ENCODE measurements at regions not wholly inside any gene's neighbourhood (a gene's known extent, or its start where the extent isn't known, plus 50 kb on each side); places are given as distances from the start of the nearest gene placed in this dataset.
"Not testable (repeated sequence)": the region's sequence is repeated elsewhere in the genome, so short reads cannot be mapped to it uniquely, and the experiment has no call there.

DNA sequence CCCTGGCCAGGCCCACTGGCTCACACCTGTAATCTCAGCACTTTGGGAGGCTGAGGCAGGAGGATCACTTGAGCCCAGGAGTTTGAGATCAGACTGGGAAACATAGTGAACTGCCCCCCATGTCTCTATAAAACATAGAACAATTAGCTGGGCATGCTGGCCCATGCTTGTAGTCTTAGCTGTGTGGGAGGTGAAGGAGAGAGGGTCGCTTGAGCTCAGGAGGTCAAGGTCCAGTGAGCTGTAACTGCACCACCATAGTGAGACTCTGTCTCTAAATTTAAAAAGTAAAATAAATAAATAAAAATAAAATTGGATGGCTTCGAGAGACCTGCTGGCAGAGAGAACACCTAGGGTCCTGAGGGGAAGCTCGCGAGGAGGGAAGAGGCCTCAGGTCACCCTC lies 69.9 kb upstream of the PARD3 start:
- 87 to 88% methylated on average over 4 of the region's 4 CpGs for WGBS, 2 donors
- no peak for DNase-seq (ENCODE audit: low spot score in 2 of 2)
- TF ChIP-seq POLR2A (IDR thresholded peaks at IDR 0.05), result no peak
- TF ChIP-seq, protein P1, sequence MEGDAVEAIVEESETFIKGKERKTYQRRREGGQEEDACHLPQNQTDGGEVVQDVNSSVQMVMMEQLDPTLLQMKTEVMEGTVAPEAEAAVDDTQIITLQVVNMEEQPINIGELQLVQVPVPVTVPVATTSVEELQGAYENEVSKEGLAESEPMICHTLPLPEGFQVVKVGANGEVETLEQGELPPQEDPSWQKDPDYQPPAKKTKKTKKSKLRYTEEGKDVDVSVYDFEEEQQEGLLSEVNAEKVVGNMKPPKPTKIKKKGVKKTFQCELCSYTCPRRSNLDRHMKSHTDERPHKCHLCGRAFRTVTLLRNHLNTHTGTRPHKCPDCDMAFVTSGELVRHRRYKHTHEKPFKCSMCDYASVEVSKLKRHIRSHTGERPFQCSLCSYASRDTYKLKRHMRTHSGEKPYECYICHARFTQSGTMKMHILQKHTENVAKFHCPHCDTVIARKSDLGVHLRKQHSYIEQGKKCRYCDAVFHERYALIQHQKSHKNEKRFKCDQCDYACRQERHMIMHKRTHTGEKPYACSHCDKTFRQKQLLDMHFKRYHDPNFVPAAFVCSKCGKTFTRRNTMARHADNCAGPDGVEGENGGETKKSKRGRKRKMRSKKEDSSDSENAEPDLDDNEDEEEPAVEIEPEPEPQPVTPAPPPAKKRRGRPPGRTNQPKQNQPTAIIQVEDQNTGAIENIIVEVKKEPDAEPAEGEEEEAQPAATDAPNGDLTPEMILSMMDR (IDR thresholded peaks at IDR 0.05), result no peak
- no peak overlapping the region for H3K4me3 ChIP-seq (ENCODE audit: low read depth, poor library complexity, severe bottlenecking)
- intact Hi-C loops (cut with DNase I; ENCODE audit: low total_unique reads), result no loop called here

DNA sequence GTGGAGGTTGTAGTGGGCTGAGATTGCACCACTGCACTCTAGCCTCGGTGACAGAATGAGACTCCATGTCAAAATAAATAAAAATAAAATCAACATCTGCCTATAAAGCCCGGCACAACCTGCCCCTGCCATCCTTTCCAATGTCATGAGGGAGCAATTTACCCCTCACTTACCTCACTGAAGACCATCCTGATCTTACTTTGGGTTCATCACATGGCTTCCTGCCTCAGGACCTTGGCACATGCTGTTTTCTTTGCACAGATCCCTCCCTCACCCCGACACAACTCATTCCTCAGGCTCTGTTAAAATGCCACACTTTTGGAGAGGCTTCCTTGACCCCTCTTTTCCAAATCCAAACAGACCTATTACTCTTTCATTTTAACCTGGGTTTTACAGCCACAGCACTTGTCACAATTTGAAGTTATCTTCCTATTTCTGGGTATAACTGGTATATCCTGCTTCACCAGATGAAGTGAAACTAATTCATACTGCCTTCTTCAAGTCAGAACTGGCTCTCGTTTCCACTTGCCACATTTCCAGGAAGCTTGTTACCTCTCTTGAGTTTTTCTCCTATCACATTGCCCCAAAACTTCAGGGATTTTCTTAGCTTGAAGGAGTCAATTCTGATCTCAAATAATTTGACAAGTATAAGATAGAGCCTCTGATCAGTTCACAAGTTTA lies 69.3 kb upstream of the PARD3 start:
- intact Hi-C loops (cut with DNase I; ENCODE audit: low total_unique reads), result no loop called here
- peak in 1 of 2 donors; percentile 74 for DNase-seq (ENCODE audit: low spot score in 2 of 2)
- WGBS, 2 donors, result 66 to 69% methylated on average over 4 of the region's 4 CpGs
- no peak overlapping the region for H3K4me3 ChIP-seq (ENCODE audit: low read depth, poor library complexity, severe bottlenecking)
- TF ChIP-seq, protein P1 (IDR thresholded peaks at IDR 0.05), result no peak
- no peak for TF ChIP-seq POLR2A (IDR thresholded peaks at IDR 0.05)

DNA sequence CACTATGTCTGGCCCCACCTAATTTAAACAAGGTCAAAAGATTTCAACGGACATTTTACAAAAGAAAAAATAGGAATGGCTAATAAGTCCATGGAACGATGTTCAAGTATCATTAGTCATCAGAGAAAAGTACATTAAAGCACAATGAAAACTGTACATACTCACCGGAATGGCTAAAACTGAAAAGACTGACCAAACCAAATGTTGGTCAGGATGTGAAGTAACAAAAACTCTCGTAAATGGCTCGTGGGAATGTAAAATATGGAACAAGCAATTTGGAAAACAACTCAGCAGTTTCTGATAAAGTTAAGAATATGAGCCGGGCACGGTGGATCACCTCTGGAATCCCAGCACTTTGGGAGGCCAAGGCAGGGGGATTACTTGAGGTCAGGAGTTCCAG lies 65.7 kb upstream of the PARD3 start:
- WGBS, 2 donors, result 93 to 94% methylated on average over 7 of the region's 7 CpGs
- intact Hi-C loops (cut with DNase I; ENCODE audit: low total_unique reads), result no loop called here
- TF ChIP-seq, protein P1 (IDR thresholded peaks at IDR 0.05), result no peak
- no peak for TF ChIP-seq POLR2A (IDR thresholded peaks at IDR 0.05)

DNA sequence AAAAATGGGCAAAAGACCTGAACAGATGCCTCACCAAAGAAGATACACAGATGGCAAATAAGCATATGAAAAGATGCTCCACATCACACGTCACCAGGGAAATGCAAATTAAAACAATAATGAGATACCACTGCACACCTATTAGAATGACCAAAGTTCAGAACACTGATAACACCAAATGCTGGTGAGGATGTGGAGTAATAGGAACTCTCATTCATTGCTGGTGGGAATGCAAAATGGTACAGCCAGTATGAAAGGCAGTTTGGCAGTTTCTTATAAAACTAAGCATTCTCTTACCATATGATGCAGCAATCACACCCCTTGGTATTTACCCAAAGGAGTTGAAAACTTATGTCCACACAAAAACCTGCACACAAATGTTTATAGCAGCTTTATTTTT lies 63.6 kb upstream of the PARD3 start:
- WGBS, 2 donors, result 83 to 84% methylated on average over 1 of the region's 1 CpG
- H3K4me3 ChIP-seq (ENCODE audit: low read depth, poor library complexity, severe bottlenecking); DNase-seq (ENCODE audit: low spot score in 2 of 2); intact Hi-C loops (cut with DNase I; ENCODE audit: low total_unique reads): not testable (repeated sequence)

More for the DNA sequence above, 65.7 kb upstream of the PARD3 start:
- no peak overlapping the region for H3K4me3 ChIP-seq (ENCODE audit: low read depth, poor library complexity, severe bottlenecking)
- no peak for DNase-seq (ENCODE audit: low spot score in 2 of 2)

DNA sequence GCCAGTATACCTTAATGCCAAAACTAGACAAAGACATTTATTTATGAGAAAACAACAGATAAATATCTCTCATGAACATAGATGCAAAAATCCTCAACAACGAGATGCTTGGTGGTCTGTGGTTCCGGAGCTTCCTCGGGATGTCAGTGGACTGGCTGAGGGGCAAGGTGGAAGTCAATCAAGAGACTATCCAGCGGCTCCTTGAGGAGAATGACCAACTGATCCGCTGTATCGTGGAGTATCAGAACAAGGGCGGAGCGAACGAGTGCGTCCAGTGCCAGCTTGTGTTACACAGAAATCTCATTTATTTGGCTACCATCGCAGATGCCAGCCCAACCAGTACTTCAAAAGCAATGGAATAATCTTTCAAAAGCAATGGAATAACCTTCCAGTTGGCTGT lies 60.0 kb upstream of the PARD3 start:
- TF ChIP-seq, protein P1 (IDR thresholded peaks at IDR 0.05), result no peak
- no peak for TF ChIP-seq POLR2A (IDR thresholded peaks at IDR 0.05)
- peak in 1 of 2 donors; percentile 54 for DNase-seq (ENCODE audit: low spot score in 2 of 2)
- intact Hi-C loops (cut with DNase I; ENCODE audit: low total_unique reads), result no loop called here
- WGBS, 2 donors, result 89 to 93% methylated on average over 11 of the region's 11 CpGs
- no peak overlapping the region for H3K4me3 ChIP-seq (ENCODE audit: low read depth, poor library complexity, severe bottlenecking)

DNA sequence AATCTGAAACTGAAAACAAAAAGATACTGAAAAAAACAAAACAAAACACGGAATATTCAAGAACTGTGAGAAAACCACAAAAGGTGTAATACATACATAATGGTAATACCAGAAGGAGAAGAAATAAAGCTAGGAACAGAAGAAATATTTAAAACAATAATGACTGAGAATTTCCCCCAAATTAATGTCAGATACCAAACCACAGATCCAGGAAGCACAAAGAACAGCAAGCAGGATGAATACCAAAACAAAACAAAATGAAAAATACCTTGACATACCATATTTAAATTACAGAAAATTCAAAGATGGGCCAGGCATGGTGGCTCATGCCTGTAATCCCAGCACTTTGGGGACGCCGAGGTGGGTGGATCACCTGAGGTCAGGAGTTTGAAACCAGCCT lies 57.7 kb upstream of the PARD3 start:
- TF ChIP-seq, protein P1 (IDR thresholded peaks at IDR 0.05), result no peak
- no peak for TF ChIP-seq POLR2A (IDR thresholded peaks at IDR 0.05)
- no peak overlapping the region for H3K4me3 ChIP-seq (ENCODE audit: low read depth, poor library complexity, severe bottlenecking)
- no peak for DNase-seq (ENCODE audit: low spot score in 2 of 2)
- intact Hi-C loops (cut with DNase I; ENCODE audit: low total_unique reads), result no loop called here
- WGBS, 2 donors, result 92 to 96% methylated on average over 3 of the region's 3 CpGs
